ENCODE measurements at regions not wholly inside any gene's neighbourhood (a gene's known extent, or its start where the extent isn't known, plus 50 kb on each side); places are given as distances from the start of the nearest gene placed in this dataset.
A peak's percentile ranks its signal among the peaks of the same experiment; 100 is the strongest.

DNA sequence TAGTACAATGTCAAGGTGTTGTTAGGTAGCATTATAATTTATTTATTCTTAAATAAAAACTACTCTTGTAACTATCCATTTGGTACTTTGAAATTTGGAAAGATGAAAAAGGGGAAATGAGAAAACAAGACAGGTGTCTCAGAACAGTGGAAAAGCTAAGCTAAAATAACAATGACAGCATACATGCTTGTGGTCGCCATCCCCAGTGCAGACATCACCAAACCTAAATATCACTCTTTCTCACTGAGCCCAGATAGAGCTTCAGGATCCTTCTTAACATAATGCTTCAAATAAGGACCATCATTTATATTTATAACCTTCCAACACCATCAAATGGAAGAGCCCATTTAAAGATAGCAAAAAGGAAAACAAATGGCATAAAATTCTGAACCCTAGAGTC, 434.4 kb upstream of the BRINP1 start:
- no peak overlapping the region for H3K27ac ChIP-seq
- no peak for TF ChIP-seq CTCF (IDR thresholded peaks at IDR 0.05)
- intact Hi-C loops (cut with DNase I) = no loop called here
- ATAC-seq (no peak), DNase-seq (no peak)
- no peak overlapping the region for H3K4me3 ChIP-seq
- H3K36me3 ChIP-seq = no peaks in the 10 kb centered on the region
- H3K9me3 ChIP-seq = no peaks in the 10 kb centered on the region
- no peaks in the 10 kb centered on the region for H3K27me3 ChIP-seq
- no peaks in the 10 kb centered on the region for H3K4me1 ChIP-seq

- Histone ChIP-seq H3K36me3 (no peaks in the 10 kb centered on the region), H3K9me3 (no peaks in the 10 kb centered on the region), H3K4me1 (no peaks in the 10 kb centered on the region), H3K4me3 (no peak overlapping the region), H3K27me3 (no peaks in the 10 kb centered on the region), H3K27ac (peak overlapping the region; percentile 58)
- DNase-seq (no peak), ATAC-seq (peak; percentile 71)
- TF ChIP-seq CTCF (IDR thresholded peaks at IDR 0.05) = no peak
- intact Hi-C loops (cut with DNase I) = no loop called here
Measured at GRCh38 chr9:119802621-119803020, 433.4 kb upstream of the BRINP1 start.

- Histone ChIP-seq H3K27ac (peak overlapping the region; percentile 58), H3K27me3 (no peaks in the 10 kb centered on the region), H3K4me1 (no peaks in the 10 kb centered on the region), H3K4me3 (no peak overlapping the region), H3K9me3 (no peaks in the 10 kb centered on the region), H3K36me3 (no peaks in the 10 kb centered on the region)
- TF ChIP-seq CTCF (IDR thresholded peaks at IDR 0.05) = no peak
- intact Hi-C loops (cut with DNase I) = no loop called here
- DNase-seq (no peak), ATAC-seq (no peak)
Measured at GRCh38 chr9:119802133-119802532, 432.9 kb upstream of the BRINP1 start.

- no peaks in the 10 kb centered on the region for H3K9me3 ChIP-seq
- DNase-seq = no peak
- no peaks in the 10 kb centered on the region for H3K27me3 ChIP-seq
- H3K27ac ChIP-seq = no peak overlapping the region
- no peaks in the 10 kb centered on the region for H3K4me1 ChIP-seq
- intact Hi-C loops (cut with DNase I) = no loop called here
- H3K4me3 ChIP-seq = no peak overlapping the region
- no peak for ATAC-seq
- no peaks in the 10 kb centered on the region for H3K36me3 ChIP-seq
- no peak for TF ChIP-seq CTCF (IDR thresholded peaks at IDR 0.05)
Measured at GRCh38 chr9:119801311-119801710, 432.1 kb upstream of the BRINP1 start.

DNA sequence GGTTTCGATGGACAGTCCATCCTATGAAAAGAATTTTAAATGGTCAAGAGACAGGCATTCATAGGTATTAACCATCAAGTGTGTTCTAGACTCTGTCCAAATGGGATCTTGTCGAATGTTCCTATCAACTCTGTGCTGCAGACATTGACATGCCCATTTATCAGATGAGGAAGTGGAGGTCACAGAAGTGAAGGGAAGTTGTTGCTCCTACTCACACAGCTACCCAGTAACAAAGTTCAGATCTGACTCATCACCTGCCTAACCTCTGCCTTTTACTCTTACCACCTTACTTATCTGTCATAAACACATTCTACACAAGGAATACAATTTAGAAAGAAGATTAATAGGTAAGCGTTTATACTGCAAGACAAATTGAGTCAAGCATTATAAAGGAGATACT, 426.2 kb upstream of the BRINP1 start:
- TF ChIP-seq CTCF (IDR thresholded peaks at IDR 0.05) = no peak
- Histone ChIP-seq H3K27ac (no peak overlapping the region), H3K9me3 (no peaks in the 10 kb centered on the region), H3K36me3 (no peaks in the 10 kb centered on the region), H3K4me3 (no peak overlapping the region), H3K4me1 (no peaks in the 10 kb centered on the region), H3K27me3 (no peaks in the 10 kb centered on the region)
- ATAC-seq (no peak), DNase-seq (no peak)
- intact Hi-C loops (cut with DNase I) = no loop called here

DNA sequence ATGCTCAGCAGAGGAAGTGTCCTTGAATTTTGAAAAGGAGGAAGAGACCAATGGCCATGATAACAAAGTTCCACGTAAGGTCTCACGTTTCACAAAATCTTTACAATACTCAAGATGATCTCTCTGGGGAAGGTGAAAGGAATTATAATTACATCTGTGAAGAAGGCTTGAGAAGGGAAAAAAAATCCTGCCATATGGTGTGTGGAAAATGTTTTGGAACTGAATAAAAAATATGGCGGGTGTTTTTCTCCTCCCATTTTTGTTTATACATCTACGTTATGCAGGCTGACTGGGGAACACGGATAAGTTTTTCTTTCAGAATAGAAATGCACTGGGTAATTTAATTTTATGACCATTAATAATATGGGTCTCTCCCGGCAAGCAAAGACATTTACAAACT, 425.6 kb upstream of the BRINP1 start:
- intact Hi-C loops (cut with DNase I) = no loop called here
- Histone ChIP-seq H3K27ac (no peak overlapping the region), H3K27me3 (no peaks in the 10 kb centered on the region), H3K4me1 (no peaks in the 10 kb centered on the region), H3K4me3 (no peak overlapping the region), H3K36me3 (no peaks in the 10 kb centered on the region), H3K9me3 (no peaks in the 10 kb centered on the region)
- no peak for TF ChIP-seq CTCF (IDR thresholded peaks at IDR 0.05)
- ATAC-seq = no peak
- DNase-seq = no peak
